Lung (tissue), 11 donors: ENCODE measurements at regions not wholly inside any gene's neighbourhood (a gene's known extent, or its start where the extent isn't known, plus 50 kb on each side); places are given as distances from the start of the nearest gene placed in this dataset.

Experiments used
- ATAC-seq: fragments of 200-7000 bp; cut with Tn5 transposase; one replicate; pipeline ENCODE4 v1.9.1; 2020; ENCODE audit warnings: moderate number of reproducible peaks; ENCODE audit not compliant: insufficient read depth, low FRiP score
- DNase-seq, 3 donors: peaks; one replicate each; pipeline ENCODE4 v3.0.0-alpha.2; 2013 to 2017
- H3K27ac ChIP-seq, 2 donors: one replicate each; pipeline ENCODE4 v1.5.1; 2013; ENCODE audit warnings: mild to moderate bottlenecking in 2 of 2, moderate library complexity in 2 of 2, control low read depth in 1 of 2, inconsistent platforms in 1 of 2, low read depth in 1 of 2, low read length in 1 of 2
- H3K27me3 ChIP-seq, 3 donors: one replicate each; pipeline ENCODE4 v1.5.1; 2013; ENCODE audit warnings: low read length in 2 of 3; ENCODE audit not compliant: control insufficient read depth in 3 of 3, insufficient read depth in 3 of 3
- H3K36me3 ChIP-seq, 4 donors: one replicate each; pipeline ENCODE4 v1.5.1; 2013; ENCODE audit warnings: low read length in 4 of 4, mild to moderate bottlenecking in 1 of 4, moderate library complexity in 1 of 4; ENCODE audit not compliant: control insufficient read depth in 4 of 4, insufficient read depth in 4 of 4
- H3K4me1 ChIP-seq, 5 donors: one replicate each; pipeline ENCODE4 v1.5.1; 2013; ENCODE audit warnings: low read length in 5 of 5, mild to moderate bottlenecking in 2 of 5, moderate library complexity in 1 of 5; ENCODE audit not compliant: control insufficient read depth in 5 of 5, insufficient read depth in 5 of 5
- H3K4me3 ChIP-seq: one replicate; pipeline ENCODE4 v1.5.1; 2013; ENCODE audit warnings: mild to moderate bottlenecking, control low read depth, moderate library complexity
- H3K9ac ChIP-seq, 2 donors: one replicate each; pipeline ENCODE4 v1.5.1; 2013; ENCODE audit warnings: low read length in 2 of 2, control low read depth in 1 of 2; ENCODE audit not compliant: insufficient read depth in 1 of 2
- H3K9me3 ChIP-seq, 4 donors: one replicate each; pipeline ENCODE4 v1.5.1; 2013; ENCODE audit warnings: low read length in 3 of 4, mild to moderate bottlenecking in 1 of 4, moderate library complexity in 1 of 4; ENCODE audit not compliant: control insufficient read depth in 4 of 4, insufficient read depth in 3 of 4
- CTCF ChIP-seq: IDR thresholded peaks from 2 replicates; pipeline ENCODE4 v1.5.1; 2012; ENCODE audit warnings: mild to moderate bottlenecking; ENCODE audit errors: control extremely low read depth, extremely low read depth
- WGBS, 2 donors: extraction: QIAGEN DNeasy Blood & Tissue Kit; methylation state at CpG; one replicate each; pipeline ENCODE4 v1.1.7; 2013; 5-methylcytosine and 5-hydroxymethylcytosine counted together
- donor health status: control.
- donor health status: control.
- donor health status: Bipolar disorder and iron deficiency.
- donor health status: healthy.
- donor health status: DM: yes; HTN: yes; CAD: no.

GRCh38 chr2:224137208-224137607 is 98.1 kb upstream of the SERPINE2 start:
- no peak for TF ChIP-seq CTCF
- WGBS, 2 donors = 93 to 97% methylated on average over 1 of the region's 1 CpG

GRCh38 chr2:224136396-224136795 is 97.3 kb upstream of the SERPINE2 start:
- Histone ChIP-seq H3K4me3 (no peak overlapping the region), H3K27me3 (no peaks in the 10 kb centered on the region), H3K9ac (no peak overlapping the region), H3K27ac (no peak overlapping the region), H3K36me3 (no peaks in the 10 kb centered on the region), H3K9me3 (peaks cover 0 to 2% (median 0%) of the 10 kb centered on the region in 4 donors), H3K4me1 (no peaks in the 10 kb centered on the region)
- 90 to 94% methylated on average over 4 of the region's 4 CpGs for WGBS, 2 donors
- no peak for ATAC-seq
- TF ChIP-seq CTCF = no peak
- no peak for DNase-seq

More at GRCh38 chr2:224137208-224137607, 98.1 kb upstream of the SERPINE2 start:
- Histone ChIP-seq H3K4me3 (no peak overlapping the region), H3K27me3 (no peaks in the 10 kb centered on the region), H3K9ac (no peak overlapping the region), H3K36me3 (no peaks in the 10 kb centered on the region), H3K27ac (no peak overlapping the region), H3K4me1 (peaks cover 0 to 1% (median 0%) of the 10 kb centered on the region in 5 donors), H3K9me3 (peaks cover 0 to 2% (median 0%) of the 10 kb centered on the region in 4 donors)
- DNase-seq (no peak), ATAC-seq (no peak)

GRCh38 chr2:224135881-224136280 is 96.8 kb upstream of the SERPINE2 start:
- 85 to 90% methylated on average over 5 of the region's 5 CpGs for WGBS, 2 donors
- Histone ChIP-seq H3K36me3 (no peaks in the 10 kb centered on the region), H3K9ac (no peak overlapping the region), H3K27ac (no peak overlapping the region), H3K4me1 (no peaks in the 10 kb centered on the region), H3K9me3 (peaks cover 0 to 2% (median 0%) of the 10 kb centered on the region in 4 donors), H3K4me3 (no peak overlapping the region), H3K27me3 (no peaks in the 10 kb centered on the region)
- no peak for TF ChIP-seq CTCF
- ATAC-seq = peak; percentile 11
- DNase-seq = no peak
